IPS DF 6.9 (cell line): ENCODE measurements at regions not wholly inside any gene's neighbourhood (a gene's known extent, or its start where the extent isn't known, plus 50 kb on each side); places are given as distances from the start of the nearest gene placed in this dataset.

ENCODE experiments used
- DNase-seq: peaks from one replicate; pipeline ENCODE4 v3.0.0-alpha.2; 2013; ENCODE audit warnings: low read depth, low spot score
- H3K27ac ChIP-seq: one replicate; pipeline ENCODE4 v1.5.1; 2013; ENCODE audit warnings: low read length, control low read depth
- H3K27me3 ChIP-seq: 2 replicates; pipeline ENCODE4 v1.6.1; 2013; ENCODE audit warnings: mild to moderate bottlenecking, low read length; ENCODE audit not compliant: control insufficient read depth, insufficient read depth
- H3K36me3 ChIP-seq: 2 replicates; pipeline ENCODE4 v1.6.1; 2013; ENCODE audit warnings: low read length; ENCODE audit not compliant: control insufficient read depth, insufficient read depth
- H3K4me1 ChIP-seq: 2 replicates; pipeline ENCODE4 v1.6.1; 2013; ENCODE audit warnings: low read length; ENCODE audit not compliant: control insufficient read depth, insufficient read depth
- H3K4me3 ChIP-seq: 2 replicates; pipeline ENCODE4 v1.5.1; 2013; ENCODE audit warnings: mild to moderate bottlenecking, low read length
- H3K9me3 ChIP-seq: 2 replicates; pipeline ENCODE4 v1.6.1; 2013; ENCODE audit warnings: low read length, inconsistent platforms; ENCODE audit not compliant: control insufficient read depth, insufficient read depth
- WGBS: extraction: QIAGEN DNeasy Blood & Tissue Kit; methylation state at CpG from one replicate; pipeline ENCODE4 v1.1.7; 2013; ENCODE audit warnings: mixed read lengths, missing lambda C conversion rate; ENCODE audit not compliant: insufficient read length, insufficient coverage; 5-methylcytosine and 5-hydroxymethylcytosine counted together

DNA sequence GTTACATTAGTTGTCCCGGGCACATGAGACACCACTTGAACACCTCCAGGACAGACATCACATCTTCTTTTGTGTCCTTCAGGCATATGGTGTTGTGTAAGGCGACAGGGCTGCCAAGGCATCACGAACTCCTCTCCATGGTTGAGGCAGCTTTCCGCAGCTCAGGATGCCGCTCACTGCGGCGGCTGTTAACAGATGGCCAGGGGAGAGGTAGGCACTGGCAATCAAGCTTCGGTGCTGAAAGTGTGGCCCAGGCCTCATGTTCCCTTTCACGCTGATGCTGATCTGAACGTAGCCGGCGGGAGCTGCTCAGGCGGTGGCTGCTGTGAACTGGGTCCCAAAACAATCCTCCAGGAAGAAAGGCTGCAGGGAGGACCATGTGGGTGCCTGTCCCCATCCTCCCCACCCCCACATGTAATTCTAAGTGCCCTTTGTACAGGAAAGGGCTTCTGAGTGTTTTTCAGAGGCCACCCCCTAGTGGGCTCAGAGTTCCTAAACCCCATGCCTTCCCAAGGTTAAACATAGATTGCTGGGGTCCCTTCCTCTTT lies 287.1 kb upstream of the AJAP1 start:
- H3K9me3 ChIP-seq, result peaks cover 26% of the 10 kb centered on the region
- H3K4me3 ChIP-seq, result no peak overlapping the region
- no peak for DNase-seq
- H3K4me1 ChIP-seq, result no peaks in the 10 kb centered on the region
- no peak overlapping the region for H3K27ac ChIP-seq
- WGBS, result no CpG with 5 or more reads among the region's 13 CpGs
- no peaks in the 10 kb centered on the region for H3K27me3 ChIP-seq
- H3K36me3 ChIP-seq, result no peaks in the 10 kb centered on the region

DNA sequence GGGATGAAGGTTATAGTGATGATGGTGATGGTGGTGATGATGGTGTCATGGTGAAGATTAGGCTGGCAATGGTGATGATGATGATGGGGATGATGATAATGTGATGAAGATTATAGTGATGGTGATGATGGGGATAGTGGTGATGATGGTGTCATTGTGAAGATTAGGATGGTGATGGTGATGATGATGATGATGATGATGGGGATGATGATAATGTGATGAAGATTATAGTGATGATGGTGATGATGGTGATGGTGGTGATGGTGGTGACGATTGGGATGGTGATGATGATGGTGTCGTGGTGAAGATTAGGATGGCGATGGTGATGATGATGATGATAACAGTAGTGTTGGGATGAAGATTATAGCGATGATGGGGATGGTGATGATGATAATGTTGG lies 285.1 kb upstream of the AJAP1 start:
- H3K9me3 ChIP-seq, result peaks cover 22% of the 10 kb centered on the region
- no peaks in the 10 kb centered on the region for H3K36me3 ChIP-seq
- over 99% methylated on average over 4 of the region's 4 CpGs for WGBS
- no peak overlapping the region for H3K4me3 ChIP-seq
- DNase-seq, result no peak
- H3K4me1 ChIP-seq, result no peaks in the 10 kb centered on the region
- no peaks in the 10 kb centered on the region for H3K27me3 ChIP-seq
- no peak overlapping the region for H3K27ac ChIP-seq

DNA sequence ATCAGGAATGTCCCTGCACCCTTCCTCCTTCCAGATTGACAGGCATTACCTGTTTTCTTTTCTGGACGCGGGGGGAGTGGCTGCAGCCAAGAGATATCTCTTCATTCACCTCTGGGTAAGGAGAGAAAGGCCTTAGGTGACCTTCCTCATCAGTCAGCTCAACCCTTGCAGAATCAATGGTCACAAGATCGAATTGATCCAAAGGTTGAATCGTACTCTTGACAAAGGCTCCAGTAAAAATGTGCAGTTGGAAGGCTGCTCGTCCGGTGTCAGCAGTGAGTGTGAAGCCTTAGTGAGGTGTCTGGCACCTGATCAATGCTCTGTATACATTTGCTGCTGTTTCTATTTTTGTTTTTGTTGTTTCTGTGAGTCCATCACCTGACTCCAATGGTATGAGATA lies 282.6 kb upstream of the AJAP1 start:
- Histone ChIP-seq H3K36me3 (no peaks in the 10 kb centered on the region), H3K27ac (no peak overlapping the region), H3K4me1 (no peaks in the 10 kb centered on the region), H3K27me3 (no peaks in the 10 kb centered on the region), H3K4me3 (no peak overlapping the region), H3K9me3 (peaks cover 16% of the 10 kb centered on the region)
- no CpG with 5 or more reads among the region's 6 CpGs for WGBS
- DNase-seq, result no peak

DNA sequence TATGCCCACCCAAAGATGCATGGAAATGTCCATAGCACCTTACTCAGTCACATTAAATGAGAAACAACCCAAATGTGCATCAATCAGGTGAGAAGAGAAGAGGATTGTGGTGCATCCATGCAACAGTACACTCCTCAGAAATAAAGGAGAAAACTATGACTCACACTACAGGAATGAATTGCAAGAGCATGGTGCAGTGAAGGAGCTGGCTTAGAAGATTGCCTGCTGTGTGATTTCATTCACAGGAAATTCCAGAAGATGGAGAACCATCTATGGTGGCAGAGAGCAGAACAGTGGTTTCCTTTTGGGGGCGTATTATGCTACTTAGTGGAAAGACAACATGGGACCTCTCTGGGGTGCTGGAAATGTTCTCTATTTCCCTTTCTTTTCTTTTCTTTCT lies 278.6 kb upstream of the AJAP1 start:
- H3K27ac ChIP-seq, result no peak overlapping the region
- no peaks in the 10 kb centered on the region for H3K36me3 ChIP-seq
- H3K27me3 ChIP-seq, result no peaks in the 10 kb centered on the region
- no peaks in the 10 kb centered on the region for H3K4me1 ChIP-seq
- WGBS, result no CpG with 5 or more reads among the region's 1 CpG
- DNase-seq, result no peak
- no peak overlapping the region for H3K4me3 ChIP-seq
- H3K9me3 ChIP-seq, result peaks cover 24% of the 10 kb centered on the region

DNA sequence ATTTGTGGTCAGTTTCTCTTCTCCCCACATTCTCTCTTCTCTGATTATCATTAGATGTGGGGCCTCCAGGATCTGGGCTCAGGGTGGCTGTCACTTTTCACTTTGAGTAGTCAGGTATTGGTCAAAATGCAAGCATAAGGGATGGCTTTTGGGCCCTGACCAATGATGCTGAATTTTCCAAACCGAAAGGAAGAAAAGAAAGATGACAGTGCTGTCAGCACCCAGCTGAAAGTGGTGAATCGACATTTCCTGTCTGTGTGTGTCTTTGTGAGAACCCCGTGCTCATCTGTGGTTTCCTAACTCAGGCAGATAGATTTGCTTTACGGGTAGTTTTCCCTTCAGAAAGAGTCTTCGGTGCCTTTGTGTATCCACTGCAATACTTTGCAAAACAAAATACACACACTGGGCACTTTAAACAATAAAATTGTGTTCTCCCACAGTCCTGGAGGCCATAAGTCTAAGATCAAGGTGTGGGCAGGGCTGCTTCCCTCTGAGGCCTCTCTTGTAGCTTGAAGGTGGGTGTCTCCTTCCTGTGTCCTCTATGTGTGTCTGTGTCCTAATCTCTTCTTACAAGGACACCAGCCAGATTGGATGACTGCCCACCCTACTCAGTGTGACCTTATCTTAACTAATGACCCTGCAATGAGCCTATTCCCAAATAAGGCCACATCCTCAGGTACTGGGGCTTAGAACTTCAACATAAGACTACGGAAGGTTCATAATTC lies 274.8 kb upstream of the AJAP1 start:
- no CpG with 5 or more reads among the region's 6 CpGs for WGBS
- Histone ChIP-seq H3K4me1 (no peaks in the 10 kb centered on the region), H3K9me3 (peaks cover 20% of the 10 kb centered on the region), H3K36me3 (no peaks in the 10 kb centered on the region), H3K27ac (no peak overlapping the region), H3K4me3 (no peak overlapping the region), H3K27me3 (no peaks in the 10 kb centered on the region)
- no peak for DNase-seq

DNA sequence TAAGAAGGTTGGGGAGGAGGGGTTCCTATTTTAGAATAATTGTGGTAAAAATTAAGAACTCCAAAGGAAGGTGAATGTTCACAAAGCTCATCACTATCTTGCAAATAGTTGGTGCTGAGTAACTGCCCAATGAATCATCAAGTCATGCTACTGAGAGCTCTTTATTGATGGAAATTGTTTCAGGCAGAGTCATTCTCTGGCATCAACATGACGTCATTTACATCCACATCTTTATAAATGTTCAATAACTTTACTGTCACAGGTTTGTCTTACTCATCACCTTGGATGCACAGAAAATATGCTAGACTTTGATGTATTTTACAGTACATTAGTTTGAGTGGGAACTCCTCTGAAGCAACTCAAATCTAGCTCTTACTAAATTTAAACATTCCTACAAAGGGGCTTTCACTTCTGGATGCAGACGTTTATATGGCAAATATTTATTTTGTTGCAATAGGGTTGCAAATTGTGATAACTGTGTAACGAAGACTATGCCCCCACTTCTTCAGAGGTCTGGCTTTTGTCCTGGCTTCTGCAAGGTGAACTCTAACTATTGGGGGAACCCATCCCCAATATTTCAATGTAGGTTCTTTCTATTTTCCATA lies 273.7 kb upstream of the AJAP1 start:
- H3K9me3 ChIP-seq, result peaks cover 22% of the 10 kb centered on the region
- DNase-seq, result no peak

DNA sequence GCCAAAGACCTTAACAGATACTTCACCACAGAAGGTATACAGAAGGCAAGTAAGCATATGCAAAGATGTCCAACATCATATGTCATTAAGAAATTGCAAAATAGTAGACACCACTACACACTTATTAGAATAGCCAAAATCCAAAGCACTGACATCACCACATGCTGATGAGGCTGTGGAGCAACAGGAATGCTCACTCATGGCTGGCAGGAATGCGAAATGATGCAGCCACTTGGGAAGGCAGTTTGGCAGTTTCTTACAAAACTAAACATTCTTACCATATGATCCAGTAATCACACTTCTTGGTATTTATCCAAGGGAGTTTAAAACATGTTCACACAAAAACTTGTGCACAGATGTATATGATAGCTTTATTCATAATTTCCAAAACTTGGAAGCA lies 261.2 kb upstream of the AJAP1 start:
- no peaks in the 10 kb centered on the region for H3K36me3 ChIP-seq
- no peak for DNase-seq
- no peaks in the 10 kb centered on the region for H3K27me3 ChIP-seq
- H3K9me3 ChIP-seq, result peaks cover 28% of the 10 kb centered on the region
- no peaks in the 10 kb centered on the region for H3K4me1 ChIP-seq
- H3K4me3 ChIP-seq, result no peak overlapping the region
- WGBS, result no CpG with 5 or more reads among the region's 1 CpG
- H3K27ac ChIP-seq, result no peak overlapping the region

More for the DNA sequence above, 273.7 kb upstream of the AJAP1 start:
- Histone ChIP-seq H3K4me3 (no peak overlapping the region), H3K27me3 (no peaks in the 10 kb centered on the region), H3K4me1 (no peaks in the 10 kb centered on the region), H3K36me3 (no peaks in the 10 kb centered on the region), H3K27ac (no peak overlapping the region)
- no CpG with 5 or more reads among the region's 3 CpGs for WGBS

DNA sequence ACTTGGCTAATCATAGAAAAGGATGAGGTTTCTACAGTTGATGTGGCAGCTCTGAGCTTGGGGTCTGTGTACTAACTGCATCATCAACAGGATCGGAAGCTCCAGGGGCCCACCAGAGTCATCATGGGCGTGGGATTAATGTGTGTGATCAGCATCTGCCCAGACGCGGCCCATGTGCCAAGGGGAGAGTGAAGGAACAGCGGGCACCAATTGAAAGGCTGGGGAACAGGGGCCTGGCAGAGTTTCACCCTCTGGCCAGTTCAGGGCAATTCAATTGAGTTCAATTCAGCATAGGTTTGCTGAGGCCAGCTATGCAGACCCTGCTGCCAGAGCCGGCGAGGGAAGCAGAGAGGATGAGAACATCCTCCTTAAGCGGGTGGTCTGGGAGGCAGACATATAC lies 260.0 kb upstream of the AJAP1 start:
- peaks cover 29% of the 10 kb centered on the region for H3K9me3 ChIP-seq
- H3K4me1 ChIP-seq, result no peaks in the 10 kb centered on the region
- H3K4me3 ChIP-seq, result no peak overlapping the region
- DNase-seq, result no peak
- no CpG with 5 or more reads among the region's 8 CpGs for WGBS
- H3K27me3 ChIP-seq, result no peaks in the 10 kb centered on the region
- H3K27ac ChIP-seq, result no peak overlapping the region
- H3K36me3 ChIP-seq, result no peaks in the 10 kb centered on the region

DNA sequence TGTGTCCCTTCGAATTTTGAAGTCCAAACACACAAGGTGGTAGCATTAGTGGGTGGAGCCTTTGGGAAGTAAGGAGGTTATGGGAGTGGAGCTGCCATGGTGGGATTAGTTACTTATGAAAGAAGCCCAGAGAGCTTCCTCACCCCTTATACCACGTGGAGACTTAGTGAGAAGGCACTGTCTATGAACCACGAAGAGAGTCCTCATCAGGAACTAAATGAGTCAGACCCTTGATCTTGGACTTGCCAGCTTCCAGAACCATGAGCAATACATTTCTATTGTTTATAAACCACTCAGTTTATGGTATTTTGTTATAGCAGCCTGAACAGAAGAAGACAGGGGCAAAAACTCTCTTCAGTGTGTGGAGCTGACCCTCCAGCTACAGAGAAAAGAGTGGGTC lies 259.3 kb upstream of the AJAP1 start:
- H3K27me3 ChIP-seq, result no peaks in the 10 kb centered on the region
- no peak overlapping the region for H3K27ac ChIP-seq

DNA sequence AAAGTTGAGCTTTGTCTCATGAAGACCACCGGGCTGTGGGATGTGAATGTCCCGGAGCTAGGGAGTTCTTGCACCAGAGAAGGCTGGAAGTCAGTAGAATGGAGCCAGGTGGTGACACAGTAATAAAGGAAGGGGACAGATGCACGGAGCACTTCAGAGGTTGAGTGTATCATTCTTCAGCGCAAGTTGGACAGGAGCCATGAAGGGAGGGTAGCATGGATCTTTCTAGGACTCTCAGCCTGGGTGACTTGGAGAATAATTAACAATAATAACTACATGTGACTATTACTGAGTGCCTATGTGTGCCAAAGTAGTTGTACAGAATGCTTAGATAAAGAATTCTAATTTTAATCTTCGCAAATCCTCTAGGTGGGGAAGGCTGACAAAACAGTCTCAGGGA lies 258.7 kb upstream of the AJAP1 start:
- Histone ChIP-seq H3K9me3 (peaks cover 26% of the 10 kb centered on the region), H3K36me3 (no peaks in the 10 kb centered on the region), H3K27me3 (no peaks in the 10 kb centered on the region), H3K4me3 (no peak overlapping the region), H3K27ac (no peak overlapping the region), H3K4me1 (no peaks in the 10 kb centered on the region)
- WGBS, result no CpG with 5 or more reads among the region's 5 CpGs
- DNase-seq, result no peak

More for the DNA sequence above, 259.3 kb upstream of the AJAP1 start:
- Histone ChIP-seq H3K4me3 (no peak overlapping the region), H3K36me3 (no peaks in the 10 kb centered on the region), H3K4me1 (no peaks in the 10 kb centered on the region), H3K9me3 (peaks cover 26% of the 10 kb centered on the region)
- no CpG with 5 or more reads among the region's 3 CpGs for WGBS
- no peak for DNase-seq

DNA sequence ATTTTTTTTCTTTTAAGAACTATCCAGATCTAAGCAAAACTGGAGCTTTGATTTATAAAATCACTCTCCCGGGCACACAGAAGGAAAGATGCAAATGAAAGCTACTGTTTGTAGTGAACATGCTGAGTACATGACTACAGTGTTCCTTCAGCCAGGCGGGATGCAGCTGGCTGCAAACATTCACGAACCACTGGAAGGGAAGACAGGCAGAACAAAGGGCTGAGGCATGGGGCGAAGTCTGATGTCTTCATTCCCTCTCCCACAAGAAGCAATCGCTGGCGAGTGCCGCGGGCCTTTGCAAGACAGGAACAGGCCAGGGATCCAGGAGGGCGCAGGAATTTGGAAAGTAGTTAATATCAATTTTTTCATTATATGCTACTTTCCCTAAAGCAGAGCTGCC lies 257.9 kb upstream of the AJAP1 start:
- Histone ChIP-seq H3K9me3 (peaks cover 24% of the 10 kb centered on the region), H3K27ac (no peak overlapping the region), H3K4me3 (no peak overlapping the region), H3K4me1 (no peaks in the 10 kb centered on the region), H3K36me3 (no peaks in the 10 kb centered on the region), H3K27me3 (no peaks in the 10 kb centered on the region)
- no peak for DNase-seq
- no CpG with 5 or more reads among the region's 9 CpGs for WGBS
